ENCODE measurements at regions not wholly inside any gene's neighbourhood (a gene's known extent, or its start where the extent isn't known, plus 50 kb on each side); places are given as distances from the start of the nearest gene placed in this dataset.

GRCh38 chr14:98868866-98869265 is 403.1 kb downstream of the BCL11B start:
- TF ChIP-seq, protein P1, sequence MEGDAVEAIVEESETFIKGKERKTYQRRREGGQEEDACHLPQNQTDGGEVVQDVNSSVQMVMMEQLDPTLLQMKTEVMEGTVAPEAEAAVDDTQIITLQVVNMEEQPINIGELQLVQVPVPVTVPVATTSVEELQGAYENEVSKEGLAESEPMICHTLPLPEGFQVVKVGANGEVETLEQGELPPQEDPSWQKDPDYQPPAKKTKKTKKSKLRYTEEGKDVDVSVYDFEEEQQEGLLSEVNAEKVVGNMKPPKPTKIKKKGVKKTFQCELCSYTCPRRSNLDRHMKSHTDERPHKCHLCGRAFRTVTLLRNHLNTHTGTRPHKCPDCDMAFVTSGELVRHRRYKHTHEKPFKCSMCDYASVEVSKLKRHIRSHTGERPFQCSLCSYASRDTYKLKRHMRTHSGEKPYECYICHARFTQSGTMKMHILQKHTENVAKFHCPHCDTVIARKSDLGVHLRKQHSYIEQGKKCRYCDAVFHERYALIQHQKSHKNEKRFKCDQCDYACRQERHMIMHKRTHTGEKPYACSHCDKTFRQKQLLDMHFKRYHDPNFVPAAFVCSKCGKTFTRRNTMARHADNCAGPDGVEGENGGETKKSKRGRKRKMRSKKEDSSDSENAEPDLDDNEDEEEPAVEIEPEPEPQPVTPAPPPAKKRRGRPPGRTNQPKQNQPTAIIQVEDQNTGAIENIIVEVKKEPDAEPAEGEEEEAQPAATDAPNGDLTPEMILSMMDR (IDR thresholded peaks at IDR 0.05), result no peak
- no peak for TF ChIP-seq POLR2AphosphoS5 (IDR thresholded peaks at IDR 0.05)
- TF ChIP-seq POLR2A (IDR thresholded peaks at IDR 0.05), result no peak

Measured in prostate gland (tissue), 2 donors.